HFFc6 (cell line): ENCODE measurements at regions not wholly inside any gene's neighbourhood (a gene's known extent, or its start where the extent isn't known, plus 50 kb on each side); places are given as distances from the start of the nearest gene placed in this dataset.

ENCODE experiments used
- DNase-seq: peaks from one replicate; pipeline ENCODE4 v3.0.0-alpha.2; 2018
- H3K27ac Mint-ChIP-seq: 2 replicates; pipeline ENCODE4 v1.8.0; 2020; ENCODE audit warnings: mild to moderate bottlenecking, mixed read lengths
- H3K27me3 Mint-ChIP-seq: 2 replicates; pipeline ENCODE4 v1.8.0; 2021; ENCODE audit warnings: mild to moderate bottlenecking, moderate library complexity, mixed read lengths; ENCODE audit not compliant: insufficient read depth
- H3K36me3 Mint-ChIP-seq: 2 replicates; pipeline ENCODE4 v1.8.0; 2021; ENCODE audit warnings: low read depth, mixed read lengths
- H3K4me1 Mint-ChIP-seq: 2 replicates; pipeline ENCODE4 v1.8.0; 2020; ENCODE audit warnings: low read depth, mixed read lengths
- H3K4me3 Mint-ChIP-seq: 2 replicates; pipeline ENCODE4 v1.8.0; 2020; ENCODE audit warnings: mild to moderate bottlenecking, moderate library complexity, mixed read lengths
- H3K9me3 Mint-ChIP-seq: 2 replicates; pipeline ENCODE4 v1.8.0; 2020; ENCODE audit warnings: mild to moderate bottlenecking, mixed read lengths
- CTCF ChIP-seq: fragments of 200-600 bp; sonication (generic); IDR thresholded peaks from 2 replicates; pipeline ENCODE4 v1.5.0; 2021; ENCODE audit warnings: antibody characterized with exemption, mild to moderate bottlenecking

GRCh38 chr11:42006766-42007165, 547.3 kb upstream of the LRRC4C start:
- no peak for TF ChIP-seq CTCF

GRCh38 chr11:42012271-42012670, 552.8 kb upstream of the LRRC4C start:
- DNase-seq, result no peak
- H3K27me3 Mint-ChIP-seq, result no peaks in the 10 kb centered on the region; the same call in 1 of the 2 replicates
- H3K36me3 Mint-ChIP-seq, result no peaks in the 10 kb centered on the region
- TF ChIP-seq CTCF, result no peak
- H3K4me3 Mint-ChIP-seq, result no peak overlapping the region
- no peak overlapping the region for H3K27ac Mint-ChIP-seq
- H3K9me3 Mint-ChIP-seq, result peaks cover 23% of the 10 kb centered on the region
- no peaks in the 10 kb centered on the region for H3K4me1 Mint-ChIP-seq

More at GRCh38 chr11:42006766-42007165, 547.3 kb upstream of the LRRC4C start:
- no peak overlapping the region for H3K27ac Mint-ChIP-seq
- H3K36me3 Mint-ChIP-seq, result no peaks in the 10 kb centered on the region
- H3K4me1 Mint-ChIP-seq, result no peaks in the 10 kb centered on the region
- H3K9me3 Mint-ChIP-seq, result peaks cover 13% of the 10 kb centered on the region
- H3K27me3 Mint-ChIP-seq, result no peaks in the 10 kb centered on the region; the same call in 1 of the 2 replicates
- H3K4me3 Mint-ChIP-seq, result no peak overlapping the region
- no peak for DNase-seq

- H3K36me3 Mint-ChIP-seq, result no peaks in the 10 kb centered on the region
- H3K4me1 Mint-ChIP-seq, result no peaks in the 10 kb centered on the region
- no peak overlapping the region for H3K27ac Mint-ChIP-seq
- no peak overlapping the region for H3K4me3 Mint-ChIP-seq
- H3K27me3 Mint-ChIP-seq, result no peaks in the 10 kb centered on the region; the same call in none of the 2 replicates
- DNase-seq, result no peak
- peaks cover 21% of the 10 kb centered on the region for H3K9me3 Mint-ChIP-seq
- no peak for TF ChIP-seq CTCF
These were observed 554.3 kb upstream of the LRRC4C start for GRCh38 chr11:42013656-42014201.

- H3K4me3 Mint-ChIP-seq, result no peak overlapping the region
- no peaks in the 10 kb centered on the region for H3K4me1 Mint-ChIP-seq
- H3K27me3 Mint-ChIP-seq, result peaks cover 2% of the 10 kb centered on the region; the same call in 1 of the 2 replicates
- no peaks in the 10 kb centered on the region for H3K36me3 Mint-ChIP-seq
- H3K9me3 Mint-ChIP-seq, result no peaks in the 10 kb centered on the region; the same call in 1 of the 2 replicates
- no peak for DNase-seq
- no peak overlapping the region for H3K27ac Mint-ChIP-seq
- TF ChIP-seq CTCF, result no peak
These were observed 562.5 kb upstream of the LRRC4C start for GRCh38 chr11:42021911-42022310.

- no peak for DNase-seq
- H3K9me3 Mint-ChIP-seq, result peaks cover 8% of the 10 kb centered on the region
- H3K27ac Mint-ChIP-seq, result no peak overlapping the region
- no peaks in the 10 kb centered on the region for H3K4me1 Mint-ChIP-seq
- no peak for TF ChIP-seq CTCF
- H3K4me3 Mint-ChIP-seq, result no peak overlapping the region
- H3K27me3 Mint-ChIP-seq, result peaks cover 2% of the 10 kb centered on the region; the same call in 1 of the 2 replicates
- H3K36me3 Mint-ChIP-seq, result no peaks in the 10 kb centered on the region
These were observed 563.8 kb upstream of the LRRC4C start for GRCh38 chr11:42023267-42023666.
